AG09319 (cell line): ENCODE measurements at regions not wholly inside any gene's neighbourhood (a gene's known extent, or its start where the extent isn't known, plus 50 kb on each side); places are given as distances from the start of the nearest gene placed in this dataset.

Source experiments
- DNase-seq: peaks from one replicate; pipeline ENCODE4 v3.0.0-alpha.2; 2010; ENCODE audit warnings: low read depth; ENCODE audit errors: extremely low read depth
- TF ChIP-seq, protein P1 (sequence below): IDR thresholded peaks from 2 replicates; pipeline ENCODE4 v1.5.1; 2011; ENCODE audit warnings: low read depth, mild to moderate bottlenecking, inconsistent platforms, low read length, moderate library complexity

GRCh38 chr6:78487401-78487800, 379.9 kb upstream of the IRAK1BP1 start:
- TF ChIP-seq, protein P1, sequence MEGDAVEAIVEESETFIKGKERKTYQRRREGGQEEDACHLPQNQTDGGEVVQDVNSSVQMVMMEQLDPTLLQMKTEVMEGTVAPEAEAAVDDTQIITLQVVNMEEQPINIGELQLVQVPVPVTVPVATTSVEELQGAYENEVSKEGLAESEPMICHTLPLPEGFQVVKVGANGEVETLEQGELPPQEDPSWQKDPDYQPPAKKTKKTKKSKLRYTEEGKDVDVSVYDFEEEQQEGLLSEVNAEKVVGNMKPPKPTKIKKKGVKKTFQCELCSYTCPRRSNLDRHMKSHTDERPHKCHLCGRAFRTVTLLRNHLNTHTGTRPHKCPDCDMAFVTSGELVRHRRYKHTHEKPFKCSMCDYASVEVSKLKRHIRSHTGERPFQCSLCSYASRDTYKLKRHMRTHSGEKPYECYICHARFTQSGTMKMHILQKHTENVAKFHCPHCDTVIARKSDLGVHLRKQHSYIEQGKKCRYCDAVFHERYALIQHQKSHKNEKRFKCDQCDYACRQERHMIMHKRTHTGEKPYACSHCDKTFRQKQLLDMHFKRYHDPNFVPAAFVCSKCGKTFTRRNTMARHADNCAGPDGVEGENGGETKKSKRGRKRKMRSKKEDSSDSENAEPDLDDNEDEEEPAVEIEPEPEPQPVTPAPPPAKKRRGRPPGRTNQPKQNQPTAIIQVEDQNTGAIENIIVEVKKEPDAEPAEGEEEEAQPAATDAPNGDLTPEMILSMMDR = no peak
- DNase-seq = no peak

DNA sequence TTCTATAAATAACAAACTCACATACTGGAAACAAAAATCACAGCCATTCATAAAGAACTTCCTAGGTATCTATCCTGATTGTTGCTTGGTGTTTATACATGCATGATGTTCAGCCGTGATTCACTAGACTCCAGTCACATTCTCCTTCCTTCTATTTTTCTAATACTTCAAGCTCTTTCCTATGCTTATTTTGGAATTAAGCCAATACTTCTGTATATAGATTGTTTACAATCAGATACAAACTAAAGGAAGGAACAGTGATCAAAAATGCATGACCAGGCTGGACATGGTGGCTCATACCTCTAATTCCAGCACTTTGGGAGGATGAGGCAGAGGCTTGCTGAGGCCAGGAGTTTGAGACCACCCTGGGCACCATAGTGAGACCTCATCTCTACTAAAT, 377.5 kb upstream of the IRAK1BP1 start:
- no peak for DNase-seq
- TF ChIP-seq, protein P1 = no peak

GRCh38 chr6:78492351-78493017, 374.9 kb upstream of the IRAK1BP1 start:
- TF ChIP-seq, protein P1 = no peak

GRCh38 chr6:78500299-78501089, 366.9 kb upstream of the IRAK1BP1 start:
- TF ChIP-seq, protein P1 = no peak
- no peak for DNase-seq

More at GRCh38 chr6:78492351-78493017, 374.9 kb upstream of the IRAK1BP1 start:
- DNase-seq = no peak

- no peak for DNase-seq
- TF ChIP-seq, protein P1 = no peak
Observed at GRCh38 chr6:78502386-78502887, 364.9 kb upstream of the IRAK1BP1 start.

DNA sequence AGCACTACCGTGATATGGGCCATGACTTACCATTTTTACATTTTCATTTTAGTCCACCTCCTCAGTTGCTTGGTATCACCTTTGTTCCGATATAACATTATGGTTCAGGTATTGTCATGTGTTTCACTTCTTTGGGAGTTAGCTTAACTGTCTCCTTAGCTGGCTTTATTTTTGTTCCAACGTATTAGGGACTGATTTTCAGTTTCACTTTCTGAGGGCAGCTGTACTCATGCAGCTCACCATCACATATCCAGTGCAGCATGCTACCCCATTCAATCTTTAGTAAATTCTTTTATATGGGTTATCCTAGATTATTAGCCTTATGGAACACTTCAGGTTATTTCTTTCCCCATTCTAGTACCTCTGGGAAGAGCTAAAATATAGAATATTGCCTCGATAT, 362.2 kb upstream of the IRAK1BP1 start:
- TF ChIP-seq, protein P1 = no peak
- no peak for DNase-seq

DNA sequence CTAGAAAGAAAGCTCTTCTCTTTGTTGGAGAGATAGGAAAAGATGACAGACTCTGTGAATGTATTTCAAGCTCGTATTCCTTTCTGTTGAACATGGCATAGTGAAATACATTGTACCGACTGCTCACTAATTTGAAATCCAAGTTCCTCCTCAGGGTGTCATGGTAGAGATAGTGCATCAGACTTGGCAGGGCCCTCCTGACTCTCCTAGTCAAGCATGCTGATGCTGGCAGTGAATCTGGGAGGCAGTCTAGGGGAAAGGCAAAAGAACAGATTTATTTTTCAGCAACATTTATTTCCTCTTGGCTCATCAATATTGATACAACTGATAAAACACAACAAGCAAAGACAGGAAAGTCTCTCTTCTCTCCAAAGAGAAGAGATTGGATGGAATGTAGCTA, 356.3 kb upstream of the IRAK1BP1 start:
- TF ChIP-seq, protein P1 = no peak
- DNase-seq = no peak
